OCI-LY7 (cell line): ENCODE measurements at regions not wholly inside any gene's neighbourhood (a gene's known extent, or its start where the extent isn't known, plus 50 kb on each side); places are given as distances from the start of the nearest gene placed in this dataset.

Experiments
- BruUV-seq: library from RNA; stranded (reverse); fragments of 400-500 nt; replicated peaks from 2 replicates; lab custom pipeline; 2021; lab: Mats Ljungman, UMichigan
- CTCF ChIA-PET: fragments of 300-600 bp; sonication (Branson Sonifier 250); formaldehyde crosslinking; loops from one replicate; lab custom pipeline; 2022; ENCODE audit warnings: antibody characterized with exemption; ENCODE audit not compliant: unreplicated experiment; lab: Charles Lee
- POLR2A ChIA-PET: fragments of 300-600 bp; sonication (Branson Sonifier 250); formaldehyde crosslinking; loops from one replicate; lab custom pipeline; 2022; ENCODE audit warnings: antibody characterized with exemption; lab: Charles Lee
- DNase-seq: peaks from one replicate; pipeline ENCODE4 v3.0.0-alpha.2; 2015; ENCODE audit warnings: low spot score
- H2AFZ ChIP-seq: fragments of 200-600 bp; sonication (generic), shearing (Covaris generic); 2 replicates; pipeline ENCODE4 v1.6.1; 2014; ENCODE audit warnings: mild to moderate bottlenecking, antibody characterized with exemption, low read length, moderate library complexity
- H3K27ac ChIP-seq: fragments of 200-600 bp; sonication (generic); 2 replicates; pipeline ENCODE4 v1.5.1; 2014; ENCODE audit warnings: mixed run types, low read depth, mild to moderate bottlenecking, moderate library complexity, low read length, inconsistent platforms; ENCODE audit not compliant: poor library complexity, severe bottlenecking
- H3K36me3 ChIP-seq: fragments of 200-600 bp; sonication (generic); 2 replicates; pipeline ENCODE4 v1.6.1; 2014; ENCODE audit warnings: mild to moderate bottlenecking, antibody characterized with exemption, low read length, moderate library complexity, mixed read lengths; ENCODE audit not compliant: insufficient read depth
- H3K4me1 ChIP-seq: fragments of 200-600 bp; sonication (generic); 2 replicates; pipeline ENCODE4 v1.5.1; 2014; ENCODE audit warnings: mild to moderate bottlenecking, low read length; ENCODE audit not compliant: insufficient read depth, poor library complexity, severe bottlenecking
- H3K4me2 ChIP-seq: fragments of 200-600 bp; sonication (generic); 2 replicates; pipeline ENCODE4 v1.6.1; 2014; ENCODE audit warnings: mild to moderate bottlenecking, low read length
- H3K4me3 ChIP-seq: fragments of 200-600 bp; sonication (generic); 2 replicates; pipeline ENCODE4 v1.5.1; 2014; ENCODE audit warnings: mild to moderate bottlenecking, low read depth, low read length; ENCODE audit not compliant: poor library complexity, severe bottlenecking
- H3K79me2 ChIP-seq: fragments of 200-600 bp; sonication (generic); 2 replicates; pipeline ENCODE4 v1.6.1; 2016; ENCODE audit warnings: low read depth, mild to moderate bottlenecking, low read length, moderate library complexity, mixed read lengths; ENCODE audit not compliant: insufficient read depth
- H3K9me2 ChIP-seq: fragments of 200-600 bp; sonication (generic); 2 replicates; pipeline ENCODE4 v1.6.1; 2016; ENCODE audit warnings: mild to moderate bottlenecking, low read length, mixed read lengths; ENCODE audit not compliant: insufficient read depth
- H3K9me3 ChIP-seq: fragments of 200-600 bp; sonication (generic); 2 replicates; pipeline ENCODE4 v1.6.1; 2014; ENCODE audit warnings: mild to moderate bottlenecking, mixed run types, low read length, mixed read lengths
- H4K20me1 ChIP-seq: fragments of 200-600 bp; sonication (generic); 2 replicates; pipeline ENCODE4 v1.6.1; 2014; ENCODE audit warnings: mild to moderate bottlenecking, antibody characterized with exemption, low read length, moderate library complexity, mixed read lengths; ENCODE audit not compliant: insufficient read depth
- CTCF ChIP-seq: fragments of 200-600 bp; sonication (generic); conservative IDR thresholded peaks from 2 replicates; pipeline ENCODE4 v1.5.1; 2014; ENCODE audit warnings: mild to moderate bottlenecking, antibody characterized with exemption, low read length, moderate library complexity, mixed read lengths
- EZH2phosphoT487 ChIP-seq: fragments of 200-600 bp; sonication (generic); IDR thresholded peaks from 2 replicates; pipeline ENCODE4 v1.6.1; 2018; ENCODE audit warnings: low read depth, borderline replicate concordance, mild to moderate bottlenecking, mixed run types, antibody characterized with exemption, low read length, moderate library complexity, mixed read lengths
- intact Hi-C: fragments of 100-400 bp; cut with micrococcal nuclease; formaldehyde crosslinking; loops from one replicate; pipeline ENCODE4 v1.10.0; 2022; ENCODE audit not compliant: unreplicated experiment

DNA sequence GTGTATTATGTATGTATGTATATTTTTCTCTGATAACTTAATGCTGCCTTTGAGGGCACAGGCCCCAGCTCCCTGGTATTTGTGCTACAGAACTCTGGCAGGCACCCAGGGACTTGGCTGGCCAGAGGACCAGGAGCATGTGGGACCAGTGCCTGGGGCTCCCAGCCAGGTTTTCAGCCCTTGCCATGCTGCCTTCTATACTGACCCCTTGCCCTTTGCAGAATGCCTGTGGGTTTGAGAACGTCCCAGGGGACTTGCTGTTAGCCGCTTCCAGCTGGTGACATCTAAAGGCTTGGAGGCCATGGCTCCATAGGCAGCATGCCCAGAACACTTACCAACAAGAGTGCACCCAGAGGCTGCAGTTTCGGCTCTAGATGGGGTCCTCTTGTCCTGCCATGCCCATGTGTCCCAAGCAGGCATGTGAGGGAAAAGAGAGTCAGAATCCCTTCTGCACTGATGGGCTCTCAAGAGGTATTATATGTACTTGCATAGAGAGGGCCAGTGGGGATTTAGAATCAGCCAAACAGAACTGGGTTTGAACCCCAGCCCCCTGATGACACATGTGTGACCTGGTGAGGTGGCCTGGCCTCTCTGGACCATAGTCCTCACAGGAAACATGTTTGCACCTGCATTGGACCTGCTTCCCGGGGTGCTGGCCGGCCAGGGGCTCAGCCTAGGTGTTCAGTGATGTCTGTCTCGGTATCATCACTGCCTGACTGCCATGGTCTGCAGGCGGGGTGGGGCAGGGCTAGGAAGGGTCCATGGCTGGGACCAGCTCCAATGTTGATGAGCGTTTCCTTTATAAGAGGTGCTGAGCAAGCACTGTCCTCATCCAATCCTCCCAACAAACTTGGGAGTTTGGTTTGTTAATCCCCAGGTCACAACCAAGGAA, 119.2 kb upstream of the FHL2 start:
- H3K4me2 ChIP-seq = no peak overlapping the region
- intact Hi-C loops = no loop called here
- no peaks in the 10 kb centered on the region for H3K9me3 ChIP-seq
- no peak overlapping the region for H2AFZ ChIP-seq
- no peaks in the 10 kb centered on the region for H3K36me3 ChIP-seq
- H3K79me2 ChIP-seq = no peaks in the 10 kb centered on the region
- no peaks in the 10 kb centered on the region for H3K4me1 ChIP-seq
- ChIA-PET CTCF (no interaction called here), POLR2A (no interaction called here)
- no peaks in the 10 kb centered on the region for H4K20me1 ChIP-seq
- no peak for DNase-seq
- TF ChIP-seq CTCF = no peak
- BruUV-seq = no TSS peak
- no peak overlapping the region for H3K4me3 ChIP-seq
- H3K27ac ChIP-seq = no peak overlapping the region
- H3K9me2 ChIP-seq = no peaks in the 10 kb centered on the region

DNA sequence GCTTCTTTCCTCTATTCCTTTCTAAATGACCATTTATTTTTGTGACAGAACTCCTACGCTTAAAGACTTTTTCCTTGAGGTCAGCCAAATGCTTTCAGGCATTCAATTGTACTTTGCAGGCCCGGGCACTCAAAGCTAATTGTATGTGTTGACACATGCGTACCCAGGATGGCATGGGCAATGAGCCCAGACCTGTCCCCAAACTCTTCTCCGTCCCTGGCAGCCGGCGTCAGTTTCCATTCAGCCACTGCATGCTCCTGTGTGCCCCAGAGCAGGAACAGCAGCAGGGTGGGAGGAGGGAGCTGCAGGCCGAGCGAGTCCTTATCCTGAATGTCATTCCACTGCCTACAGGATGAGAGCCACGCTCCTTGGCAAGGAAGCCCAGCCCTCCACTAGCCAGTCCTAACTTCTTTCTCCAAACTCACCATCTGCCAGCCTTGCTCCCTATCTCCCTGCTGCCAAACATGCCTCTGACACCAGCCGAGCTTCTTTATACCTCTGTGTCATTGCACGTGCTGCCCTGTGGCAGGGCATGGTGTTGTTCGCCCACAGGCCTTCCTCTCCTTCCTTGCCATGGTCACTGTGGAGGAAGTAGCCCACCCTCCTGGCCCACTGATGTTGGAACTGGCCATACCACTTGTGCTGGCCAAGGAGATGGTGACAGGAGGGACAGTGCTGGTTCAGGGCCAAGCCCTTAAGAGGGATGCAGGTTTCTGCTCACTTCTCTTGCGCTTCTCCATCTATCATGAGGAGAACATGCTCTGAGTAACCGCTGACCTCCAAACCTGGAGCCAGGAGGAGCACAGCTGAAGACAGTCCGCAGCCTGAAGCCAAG, 116.9 kb upstream of the FHL2 start:
- no peaks in the 10 kb centered on the region for H4K20me1 ChIP-seq
- no peaks in the 10 kb centered on the region for H3K4me1 ChIP-seq
- no peaks in the 10 kb centered on the region for H3K9me3 ChIP-seq
- no TSS peak for BruUV-seq
- CTCF ChIA-PET = no interaction called here
- H3K36me3 ChIP-seq = no peaks in the 10 kb centered on the region
- POLR2A ChIA-PET = no interaction called here
- no peak overlapping the region for H3K27ac ChIP-seq
- intact Hi-C loops = no loop called here
- no peaks in the 10 kb centered on the region for H3K79me2 ChIP-seq
- no peaks in the 10 kb centered on the region for H3K9me2 ChIP-seq
- no peak overlapping the region for H2AFZ ChIP-seq
- no peak overlapping the region for H3K4me2 ChIP-seq
- no peak overlapping the region for H3K4me3 ChIP-seq
- DNase-seq = no peak
- TF ChIP-seq CTCF (no peak), EZH2phosphoT487 (no peak)
